ENCODE measurements at regions not wholly inside any gene's neighbourhood (a gene's known extent, or its start where the extent isn't known, plus 50 kb on each side); places are given as distances from the start of the nearest gene placed in this dataset.

GRCh38 chr1:56413671-56414199 lies 165.6 kb downstream of the PLPP3 start:
- no peaks in the 10 kb centered on the region for H3K27me3 Mint-ChIP-seq (ENCODE audit: unreplicated experiment)
- H3K36me3 Mint-ChIP-seq (ENCODE audit: insufficient read depth, unreplicated experiment), result peaks cover 3% of the 10 kb centered on the region
- peaks cover 42% of the 10 kb centered on the region for H3K4me1 Mint-ChIP-seq (ENCODE audit: low read depth, unreplicated experiment)
- no peak overlapping the region for H3K27ac Mint-ChIP-seq (ENCODE audit: unreplicated experiment)
- H3K4me3 Mint-ChIP-seq (ENCODE audit: low read depth, unreplicated experiment), result no peak overlapping the region
- intact Hi-C loops (cut with micrococcal nuclease; ENCODE audit: unreplicated experiment), result loop anchor here (5.0 to 10.0 kb wide), 2 partner anchors 104 to 291 kb away; no protein-coding TSS in a partner anchor
- BruUV-seq (replicated peaks), result no TSS peak
- CTCF ChIA-PET, result interaction anchor here (0.8 to 1.2 kb wide), 2 partner anchors 10 to 171 kb away, joined by 3 to 4 read pairs; no protein-coding TSS in a partner anchor
- no peak for TF ChIP-seq CTCF (IDR thresholded peaks at IDR 0.05; ENCODE audit: unreplicated experiment)
- DNase-seq, result no peak
- no peaks in the 10 kb centered on the region for H3K9me3 Mint-ChIP-seq (ENCODE audit: low read depth, unreplicated experiment)

DNA sequence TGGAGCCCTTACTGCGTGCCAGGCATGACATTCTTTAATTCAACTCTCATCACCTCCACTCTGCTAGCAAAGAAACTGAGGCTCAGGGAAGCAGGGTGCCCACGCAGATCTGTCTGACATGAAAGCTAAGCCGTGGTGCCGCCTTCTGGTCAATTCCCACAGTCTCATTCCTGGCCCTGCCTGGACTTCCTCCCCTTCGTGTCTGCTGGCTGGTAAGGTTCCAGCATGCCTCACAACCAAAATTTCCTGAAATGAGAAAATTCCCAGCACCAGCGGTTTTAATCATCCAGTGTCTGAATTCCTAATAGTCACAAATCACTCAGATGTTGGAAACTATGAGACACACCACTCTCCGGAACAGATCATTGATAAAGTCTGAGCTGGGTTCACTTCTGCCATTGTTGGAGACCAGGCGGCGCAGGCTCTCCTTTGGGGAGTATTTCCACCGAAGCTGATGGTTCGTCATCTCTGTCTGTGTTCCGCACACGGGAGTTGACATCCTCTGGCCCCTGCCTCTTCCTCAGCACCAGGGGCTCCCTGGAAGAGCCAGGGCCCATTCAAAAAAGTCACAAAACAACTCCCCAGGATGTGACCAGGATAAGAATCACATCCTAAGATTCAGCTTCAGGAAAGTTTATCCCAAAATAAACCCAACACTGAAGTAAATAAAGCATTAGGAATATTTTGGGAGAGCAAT lies 167.7 kb downstream of the PLPP3 start:
- BruUV-seq (replicated peaks), result no TSS peak
- H3K9me3 Mint-ChIP-seq (ENCODE audit: low read depth, unreplicated experiment), result no peaks in the 10 kb centered on the region
- H3K4me3 Mint-ChIP-seq (ENCODE audit: low read depth, unreplicated experiment), result no peak overlapping the region
- intact Hi-C loops (cut with micrococcal nuclease; ENCODE audit: unreplicated experiment), result loop anchor here (5.0 to 10.0 kb wide), 2 partner anchors 106 to 293 kb away; no protein-coding TSS in a partner anchor
- TF ChIP-seq CTCF (IDR thresholded peaks at IDR 0.05; ENCODE audit: unreplicated experiment), result no peak
- H3K36me3 Mint-ChIP-seq (ENCODE audit: insufficient read depth, unreplicated experiment), result peaks cover 3% of the 10 kb centered on the region
- no peak overlapping the region for H3K27ac Mint-ChIP-seq (ENCODE audit: unreplicated experiment)
- CTCF ChIA-PET, result interaction anchor here (1.0 kb wide), 1 partner anchor 9 kb away, joined by 3 read pairs; no protein-coding TSS in a partner anchor
- DNase-seq, result no peak
- H3K27me3 Mint-ChIP-seq (ENCODE audit: unreplicated experiment), result no peaks in the 10 kb centered on the region
- H3K4me1 Mint-ChIP-seq (ENCODE audit: low read depth, unreplicated experiment), result peaks cover 34% of the 10 kb centered on the region

DNA sequence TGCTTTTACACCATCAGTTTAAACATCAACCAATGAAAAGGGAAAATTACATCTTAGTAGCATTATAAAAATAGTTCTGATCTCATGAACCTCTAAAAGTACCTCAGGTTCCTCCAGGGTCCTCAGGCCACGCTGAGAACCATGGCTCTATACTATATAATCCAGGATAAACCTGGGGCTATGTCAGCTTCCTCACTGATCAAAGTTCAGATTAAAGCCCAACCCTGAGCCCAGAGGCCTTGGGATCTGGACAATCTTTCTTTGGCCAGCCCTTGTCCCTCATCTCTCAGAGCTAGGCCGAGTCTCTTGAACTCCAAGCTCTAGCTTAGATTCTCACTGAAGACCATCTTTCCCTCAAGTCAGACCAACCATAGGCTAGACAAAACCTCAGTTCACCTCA lies 168.3 kb downstream of the PLPP3 start:
- H3K4me1 Mint-ChIP-seq (ENCODE audit: low read depth, unreplicated experiment), result peaks cover 34% of the 10 kb centered on the region
- H3K9me3 Mint-ChIP-seq (ENCODE audit: low read depth, unreplicated experiment), result no peaks in the 10 kb centered on the region
- no TSS peak for BruUV-seq (replicated peaks)
- CTCF ChIA-PET, result interaction anchor here (1.0 kb wide), 1 partner anchor 10 kb away, joined by 3 read pairs; no protein-coding TSS in a partner anchor
- TF ChIP-seq CTCF (IDR thresholded peaks at IDR 0.05; ENCODE audit: unreplicated experiment), result no peak
- no peak for DNase-seq
- no peak overlapping the region for H3K27ac Mint-ChIP-seq (ENCODE audit: unreplicated experiment)
- H3K4me3 Mint-ChIP-seq (ENCODE audit: low read depth, unreplicated experiment), result no peak overlapping the region
- peaks cover 3% of the 10 kb centered on the region for H3K36me3 Mint-ChIP-seq (ENCODE audit: insufficient read depth, unreplicated experiment)
- intact Hi-C loops (cut with micrococcal nuclease; ENCODE audit: unreplicated experiment), result loop anchor here (5.0 to 10.0 kb wide), 2 partner anchors 106 to 294 kb away; no protein-coding TSS in a partner anchor
- H3K27me3 Mint-ChIP-seq (ENCODE audit: unreplicated experiment), result no peaks in the 10 kb centered on the region

DNA sequence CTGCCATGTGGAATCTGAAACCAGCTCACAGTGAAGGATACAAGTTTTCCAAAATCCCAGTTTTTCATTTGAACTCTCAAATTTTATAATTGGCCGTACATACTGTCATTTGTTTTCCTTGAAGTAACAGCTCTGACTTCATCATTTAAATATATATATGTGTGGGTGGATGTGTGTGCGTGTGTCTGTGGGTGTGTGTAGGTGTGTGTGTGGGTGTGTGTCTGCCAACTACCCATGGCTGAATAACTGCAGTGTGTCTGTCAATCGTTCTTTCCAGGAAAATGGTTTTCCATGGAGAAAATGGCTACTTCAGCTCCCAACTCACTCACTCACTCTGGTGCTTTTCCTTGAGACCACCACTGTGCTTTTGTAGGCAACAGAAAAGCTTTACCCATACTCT lies 169.0 kb downstream of the PLPP3 start:
- Mint-ChIP-seq H3K27ac (ENCODE audit: unreplicated experiment) (no peak overlapping the region), H3K4me3 (ENCODE audit: low read depth, unreplicated experiment) (no peak overlapping the region), H3K36me3 (ENCODE audit: insufficient read depth, unreplicated experiment) (peaks cover 3% of the 10 kb centered on the region), H3K27me3 (ENCODE audit: unreplicated experiment) (no peaks in the 10 kb centered on the region), H3K9me3 (ENCODE audit: low read depth, unreplicated experiment) (no peaks in the 10 kb centered on the region), H3K4me1 (ENCODE audit: low read depth, unreplicated experiment) (peaks cover 31% of the 10 kb centered on the region)
- no peak for TF ChIP-seq CTCF (IDR thresholded peaks at IDR 0.05; ENCODE audit: unreplicated experiment)
- CTCF ChIA-PET, result interaction anchor here (1.2 kb wide), 1 partner anchor 23 kb away, joined by 3 read pairs; no protein-coding TSS in a partner anchor
- no TSS peak for BruUV-seq (replicated peaks)
- intact Hi-C loops (cut with micrococcal nuclease; ENCODE audit: unreplicated experiment), result loop anchor here (5.0 to 10.0 kb wide), 2 partner anchors 107 to 294 kb away; no protein-coding TSS in a partner anchor
- no peak for DNase-seq

Data from Calu3 (cell line).